Cardiac muscle cell (in vitro differentiated cells and primary cell): ENCODE measurements at regions not wholly inside any gene's neighbourhood (a gene's known extent, or its start where the extent isn't known, plus 50 kb on each side); places are given as distances from the start of the nearest gene placed in this dataset.

Experiments
- DNase-seq, 2 donors: peaks; one replicate each; pipeline versions ENCODE4 v3.0.0 to v3.0.0-alpha.2; 2010 to 2017; ENCODE audit warnings: low read depth in 1 of 2, low spot score in 1 of 2
- H3K27ac ChIP-seq: fragments of 200-600 bp; sonication (generic); 2 replicates; pipeline ENCODE4 v1.5.1; 2016
- H3K27me3 ChIP-seq: fragments of 200-600 bp; sonication (generic); 2 replicates; pipeline ENCODE4 v1.6.0; 2016; ENCODE audit warnings: control low read depth
- H3K36me3 ChIP-seq: fragments of 200-600 bp; sonication (generic); 2 replicates; pipeline ENCODE4 v1.5.1; 2016; ENCODE audit warnings: control low read depth
- H3K4me1 ChIP-seq: fragments of 200-600 bp; sonication (generic); 2 replicates; pipeline ENCODE4 v1.8.1; 2017; ENCODE audit warnings: low read depth, mild to moderate bottlenecking, mixed run types
- H3K4me3 ChIP-seq: fragments of 200-600 bp; sonication (generic); 2 replicates; pipeline ENCODE4 v1.5.1; 2016; ENCODE audit warnings: mild to moderate bottlenecking
- H3K9me3 ChIP-seq: fragments of 200-600 bp; sonication (generic); 2 replicates; pipeline ENCODE4 v1.5.1; 2017; ENCODE audit warnings: low read depth, mild to moderate bottlenecking, control low read depth
- CTCF ChIP-seq: IDR thresholded peaks from 2 replicates; pipeline ENCODE4 v1.5.1; 2012; ENCODE audit warnings: low read depth, mild to moderate bottlenecking, low read length

- H3K27ac ChIP-seq: no peak overlapping the region
- no peaks in the 10 kb centered on the region for H3K36me3 ChIP-seq
- H3K4me3 ChIP-seq: no peak overlapping the region
- DNase-seq: no peak
- TF ChIP-seq CTCF: no peak
- H3K27me3 ChIP-seq: no peaks in the 10 kb centered on the region
- no peaks in the 10 kb centered on the region for H3K4me1 ChIP-seq
- H3K9me3 ChIP-seq: no peaks in the 10 kb centered on the region
Observed at GRCh38 chr4:28918871-28919270, 1801.3 kb upstream of the PCDH7 start.

GRCh38 chr4:28921886-28922285 is 1798.3 kb upstream of the PCDH7 start:
- H3K4me1 ChIP-seq: no peaks in the 10 kb centered on the region
- no peak for TF ChIP-seq CTCF
- H3K27me3 ChIP-seq: no peaks in the 10 kb centered on the region
- H3K27ac ChIP-seq: no peak overlapping the region
- no peak for DNase-seq
- no peaks in the 10 kb centered on the region for H3K36me3 ChIP-seq
- no peak overlapping the region for H3K4me3 ChIP-seq
- no peaks in the 10 kb centered on the region for H3K9me3 ChIP-seq

GRCh38 chr4:28926156-28926555 is 1794.0 kb upstream of the PCDH7 start:
- no peak for TF ChIP-seq CTCF
- Histone ChIP-seq H3K27ac (no peak overlapping the region), H3K27me3 (no peaks in the 10 kb centered on the region), H3K36me3 (no peaks in the 10 kb centered on the region), H3K4me3 (no peak overlapping the region), H3K4me1 (no peaks in the 10 kb centered on the region), H3K9me3 (no peaks in the 10 kb centered on the region)
- DNase-seq: no peak

GRCh38 chr4:28942631-28943030 is 1777.5 kb upstream of the PCDH7 start:
- Histone ChIP-seq H3K9me3 (no peaks in the 10 kb centered on the region), H3K36me3 (no peaks in the 10 kb centered on the region), H3K27ac (no peak overlapping the region), H3K27me3 (no peaks in the 10 kb centered on the region), H3K4me3 (no peak overlapping the region), H3K4me1 (no peaks in the 10 kb centered on the region)
- no peak for TF ChIP-seq CTCF
- no peak for DNase-seq

- no peaks in the 10 kb centered on the region for H3K4me1 ChIP-seq
- no peaks in the 10 kb centered on the region for H3K9me3 ChIP-seq
- H3K36me3 ChIP-seq: no peaks in the 10 kb centered on the region
- no peaks in the 10 kb centered on the region for H3K27me3 ChIP-seq
- DNase-seq: no peak
- H3K27ac ChIP-seq: no peak overlapping the region
- TF ChIP-seq CTCF: no peak
- H3K4me3 ChIP-seq: no peak overlapping the region
Observed at GRCh38 chr4:28947374-28947773, 1772.8 kb upstream of the PCDH7 start.

GRCh38 chr4:28948501-28948900 is 1771.7 kb upstream of the PCDH7 start:
- Histone ChIP-seq H3K27ac (no peak overlapping the region), H3K9me3 (no peaks in the 10 kb centered on the region), H3K36me3 (no peaks in the 10 kb centered on the region), H3K4me3 (no peak overlapping the region), H3K27me3 (no peaks in the 10 kb centered on the region), H3K4me1 (no peaks in the 10 kb centered on the region)
- no peak for TF ChIP-seq CTCF
- peak in 1 of 2 donors; percentile 0 for DNase-seq
